GM12864 (cell line): ENCODE measurements at regions not wholly inside any gene's neighbourhood (a gene's known extent, or its start where the extent isn't known, plus 50 kb on each side); places are given as distances from the start of the nearest gene placed in this dataset.

Experiments
- DNase-seq: peaks from one replicate; pipeline ENCODE4 v3.0.0-alpha.2; 2011; ENCODE audit warnings: low read depth
- H3K4me3 ChIP-seq: 2 replicates; pipeline ENCODE4 v1.5.1; 2011; ENCODE audit warnings: mild to moderate bottlenecking, low read depth, low read length, control low read depth
- CTCF ChIP-seq: IDR thresholded peaks from 2 replicates; pipeline ENCODE4 v1.5.1; 2011; ENCODE audit warnings: low read depth, mild to moderate bottlenecking, moderate library complexity, low read length, control low read depth, inconsistent platforms; ENCODE audit errors: missing control alignments

- TF ChIP-seq CTCF = no peak
- H3K4me3 ChIP-seq = no peak overlapping the region
- DNase-seq = no peak
These were observed 119.0 kb upstream of the RASSF8 start for GRCh38 chr12:25839470-25839869.

- no peak for TF ChIP-seq CTCF
- DNase-seq = no peak
- H3K4me3 ChIP-seq = no peak overlapping the region
These were observed 117.6 kb upstream of the RASSF8 start for GRCh38 chr12:25840678-25841465.

GRCh38 chr12:25842254-25842653 lies 116.2 kb upstream of the RASSF8 start:
- H3K4me3 ChIP-seq = no peak overlapping the region
- DNase-seq = no peak
- no peak for TF ChIP-seq CTCF

- DNase-seq = no peak
- TF ChIP-seq CTCF = no peak
- no peak overlapping the region for H3K4me3 ChIP-seq
These were observed 114.5 kb upstream of the RASSF8 start for GRCh38 chr12:25843976-25844375.

- TF ChIP-seq CTCF = no peak
- no peak overlapping the region for H3K4me3 ChIP-seq
- DNase-seq = no peak
These were observed 113.1 kb upstream of the RASSF8 start for GRCh38 chr12:25845415-25845814.

GRCh38 chr12:25852792-25853191 lies 105.7 kb upstream of the RASSF8 start:
- H3K4me3 ChIP-seq = no peak overlapping the region
- TF ChIP-seq CTCF = no peak
- no peak for DNase-seq
